Activated T-helper 2 cell treated with anti-CD3 and anti-CD28 coated beads, Interferon-gamma antibody, Interleukin-2, Interleukin-4, amounts not matched to agents 10 μg/mL and 5 μg/mL and 100 μg/mL, durations not matched to agents 14 hours and 24 hours and 36 hours (primary cell): ENCODE measurements at regions not wholly inside any gene's neighbourhood (a gene's known extent, or its start where the extent isn't known, plus 50 kb on each side); places are given as distances from the start of the nearest gene placed in this dataset.
"Not testable (repeated sequence)": the region's sequence is repeated elsewhere in the genome, so short reads cannot be mapped to it uniquely, and the experiment has no call there.

ENCODE experiments used
- DNase-seq: peaks from one replicate; pipeline ENCODE4 v3.0.0; 2021; ENCODE audit warnings: low spot score
- H3K27ac Mint-ChIP-seq: one replicate; pipeline ENCODE4 v1.8.0; 2021; ENCODE audit warnings: mixed read lengths
- H3K27me3 Mint-ChIP-seq: one replicate; pipeline ENCODE4 v1.8.0; 2021; ENCODE audit warnings: low read depth, mixed read lengths
- H3K36me3 Mint-ChIP-seq: one replicate; pipeline ENCODE4 v1.8.0; 2021; ENCODE audit warnings: low read depth, mixed read lengths
- H3K4me1 Mint-ChIP-seq: one replicate; pipeline ENCODE4 v1.8.0; 2021; ENCODE audit warnings: low read depth, mixed read lengths
- H3K4me3 Mint-ChIP-seq: one replicate; pipeline ENCODE4 v1.8.0; 2021; ENCODE audit warnings: low read depth, mild to moderate bottlenecking, moderate library complexity, mixed read lengths
- H3K9me3 Mint-ChIP-seq: one replicate; pipeline ENCODE4 v1.8.0; 2021; ENCODE audit warnings: mixed read lengths
- intact Hi-C: fragments of 100-400 bp; cut with micrococcal nuclease; formaldehyde crosslinking; loops from one replicate; pipeline ENCODE4 v1.15.1; 2023

DNA sequence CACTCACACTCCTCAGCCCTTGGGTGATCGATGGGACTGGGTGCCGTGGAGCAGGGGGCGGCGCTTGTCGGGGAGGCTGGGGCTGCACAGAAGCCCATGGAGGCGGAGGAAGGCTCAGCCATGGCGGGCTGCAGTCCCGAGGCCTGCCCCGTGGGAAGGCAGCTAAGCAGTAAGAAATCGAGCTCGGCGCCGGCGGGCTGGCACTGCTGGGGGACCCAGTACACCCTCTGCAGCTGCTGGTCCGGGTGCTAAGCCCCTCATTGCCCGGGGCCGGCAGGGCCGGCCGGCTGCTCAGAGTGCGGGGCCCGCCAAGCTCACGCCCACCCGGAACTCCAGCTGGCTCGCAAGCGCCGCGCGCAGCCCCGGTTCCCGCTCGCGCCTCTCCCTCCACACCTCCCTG lies 942.6 kb downstream of the C4orf33 start:
- DNase-seq, H3K9me3 Mint-ChIP-seq, H3K36me3 Mint-ChIP-seq, H3K4me3 Mint-ChIP-seq, H3K27me3 Mint-ChIP-seq, H3K4me1 Mint-ChIP-seq, H3K27ac Mint-ChIP-seq, intact Hi-C loops: not testable (repeated sequence)

DNA sequence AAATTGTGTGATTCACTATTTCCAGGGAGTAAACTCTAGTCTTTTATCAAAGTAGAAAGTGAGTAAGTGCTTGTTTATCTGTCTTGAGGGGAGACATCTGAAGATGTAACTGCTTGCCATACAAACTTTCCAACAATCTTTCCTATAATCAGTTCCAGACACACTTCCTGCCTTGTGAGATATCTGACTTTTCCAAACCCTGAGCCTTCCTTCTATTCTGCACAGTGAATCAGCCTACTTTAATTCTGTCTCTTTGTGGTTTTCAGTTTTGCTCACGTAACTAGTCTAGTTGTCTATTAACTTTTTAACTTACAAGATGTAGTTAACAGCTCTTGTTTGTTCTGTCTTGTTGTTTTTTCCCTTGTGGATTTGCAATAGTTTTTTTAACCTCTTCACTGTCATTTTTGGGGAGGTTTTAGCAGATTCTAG lies 947.8 kb downstream of the C4orf33 start:
- no peaks in the 10 kb centered on the region for H3K4me1 Mint-ChIP-seq
- intact Hi-C loops: no loop called here
- no peaks in the 10 kb centered on the region for H3K9me3 Mint-ChIP-seq
- no peak overlapping the region for H3K4me3 Mint-ChIP-seq
- H3K27ac Mint-ChIP-seq: no peak overlapping the region
- no peak for DNase-seq
- no peaks in the 10 kb centered on the region for H3K27me3 Mint-ChIP-seq
- no peaks in the 10 kb centered on the region for H3K36me3 Mint-ChIP-seq

DNA sequence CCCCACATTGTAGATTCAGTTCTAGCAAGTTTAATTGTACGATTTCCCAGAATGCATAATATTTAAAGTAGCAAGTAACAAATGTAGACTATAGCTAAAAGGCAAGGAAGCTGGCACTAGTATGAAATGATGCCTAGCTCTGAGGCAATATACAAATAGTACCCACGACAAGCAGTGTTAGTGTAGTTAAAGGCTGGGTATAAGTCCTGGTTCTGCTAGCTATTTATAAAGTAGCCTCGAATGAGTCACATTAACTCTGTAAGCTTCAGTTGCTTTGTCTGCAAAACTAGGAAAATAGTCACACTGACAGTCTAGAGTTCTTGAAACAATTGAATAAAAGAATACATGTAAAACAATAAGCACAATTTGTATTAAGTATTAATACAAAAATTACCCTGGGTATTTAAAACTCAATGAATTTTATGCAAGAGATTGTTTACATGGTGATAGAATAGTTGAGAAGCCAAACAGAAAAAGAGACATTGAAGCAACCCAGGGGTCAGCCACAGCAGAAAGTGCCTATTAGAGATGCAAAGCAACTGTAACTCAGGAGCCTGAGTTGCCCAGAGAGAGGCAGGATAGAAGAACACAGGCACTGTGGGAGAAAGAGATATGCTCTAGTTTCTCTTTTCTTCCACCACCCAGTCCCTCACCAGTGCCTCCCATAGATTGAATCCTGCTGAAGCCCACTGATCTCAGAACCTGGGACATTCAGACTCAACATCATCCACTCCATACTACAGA lies 949.0 kb downstream of the C4orf33 start:
- intact Hi-C loops: no loop called here
- Mint-ChIP-seq H3K27me3 (no peaks in the 10 kb centered on the region), H3K4me3 (no peak overlapping the region), H3K4me1 (no peaks in the 10 kb centered on the region), H3K9me3 (no peaks in the 10 kb centered on the region), H3K36me3 (no peaks in the 10 kb centered on the region), H3K27ac (no peak overlapping the region)
- no peak for DNase-seq

DNA sequence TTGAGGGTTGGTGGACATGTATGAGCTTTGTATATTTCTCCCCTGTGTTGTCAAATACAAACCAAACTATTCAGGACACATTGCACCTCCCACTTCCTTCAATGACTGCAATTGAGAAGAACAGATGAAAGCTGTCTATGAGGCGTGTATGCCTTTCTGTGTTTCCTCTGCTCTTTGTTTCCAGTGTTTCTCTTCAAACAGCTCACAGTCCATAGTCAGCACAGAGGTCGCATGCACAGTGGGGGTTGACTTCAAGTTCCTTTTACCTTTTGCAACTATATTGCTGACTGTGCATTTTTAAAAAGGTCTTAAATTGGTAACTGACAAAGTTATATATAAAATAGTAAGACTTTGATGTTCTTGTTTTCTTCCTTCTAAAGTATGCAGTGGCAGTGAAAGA lies 957.8 kb downstream of the C4orf33 start:
- no peak overlapping the region for H3K27ac Mint-ChIP-seq
- no peak for DNase-seq
- no peaks in the 10 kb centered on the region for H3K27me3 Mint-ChIP-seq
- H3K4me3 Mint-ChIP-seq: no peak overlapping the region
- H3K4me1 Mint-ChIP-seq: no peaks in the 10 kb centered on the region
- no peaks in the 10 kb centered on the region for H3K36me3 Mint-ChIP-seq
- intact Hi-C loops: no loop called here
- peaks cover 9% of the 10 kb centered on the region for H3K9me3 Mint-ChIP-seq

DNA sequence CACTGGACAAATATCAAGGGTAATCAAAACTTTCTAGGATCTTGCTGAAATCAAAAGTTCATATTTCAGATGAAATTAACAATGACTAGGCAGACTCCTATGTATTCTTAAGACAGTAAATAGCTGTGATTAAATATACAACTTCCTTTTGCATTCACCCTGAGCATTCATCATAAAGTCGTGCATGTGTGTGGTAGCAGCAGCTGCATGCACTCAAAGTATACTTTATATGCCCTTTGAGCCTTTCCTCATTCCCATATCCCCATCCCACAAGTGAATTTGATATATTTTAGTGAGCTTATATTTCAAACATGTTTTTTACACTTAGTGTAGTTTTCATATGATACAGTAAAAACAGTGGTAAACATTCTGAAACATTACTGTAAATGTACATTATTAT lies 959.0 kb downstream of the C4orf33 start:
- H3K4me1 Mint-ChIP-seq: no peaks in the 10 kb centered on the region
- H3K9me3 Mint-ChIP-seq: peaks cover 9% of the 10 kb centered on the region
- no peak overlapping the region for H3K4me3 Mint-ChIP-seq
- intact Hi-C loops: no loop called here
- no peak for DNase-seq
- no peaks in the 10 kb centered on the region for H3K36me3 Mint-ChIP-seq
- H3K27ac Mint-ChIP-seq: no peak overlapping the region
- H3K27me3 Mint-ChIP-seq: no peaks in the 10 kb centered on the region

DNA sequence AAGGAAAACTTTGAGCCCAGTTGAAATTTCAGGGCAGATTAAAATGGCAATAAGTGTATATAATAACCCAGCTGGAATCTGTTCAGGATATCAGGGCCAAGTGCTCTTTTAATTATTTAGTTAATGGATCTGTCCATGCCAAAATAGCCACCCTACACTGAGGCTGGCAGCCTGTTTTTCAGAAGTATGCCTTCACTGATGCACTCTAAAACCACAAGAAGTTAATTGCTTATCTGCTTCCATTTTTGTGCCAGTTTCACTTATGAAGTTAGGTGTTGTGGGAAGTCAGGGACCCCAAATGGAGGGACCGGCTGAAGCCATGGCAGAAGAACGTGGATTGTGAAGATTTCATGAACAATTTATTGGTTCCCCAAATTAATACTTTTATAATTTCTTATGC lies 960.3 kb downstream of the C4orf33 start:
- Mint-ChIP-seq H3K4me3 (no peak overlapping the region), H3K27me3 (no peaks in the 10 kb centered on the region), H3K4me1 (no peaks in the 10 kb centered on the region), H3K9me3 (peaks cover 9% of the 10 kb centered on the region), H3K27ac (no peak overlapping the region), H3K36me3 (no peaks in the 10 kb centered on the region)
- no peak for DNase-seq
- intact Hi-C loops: no loop called here

DNA sequence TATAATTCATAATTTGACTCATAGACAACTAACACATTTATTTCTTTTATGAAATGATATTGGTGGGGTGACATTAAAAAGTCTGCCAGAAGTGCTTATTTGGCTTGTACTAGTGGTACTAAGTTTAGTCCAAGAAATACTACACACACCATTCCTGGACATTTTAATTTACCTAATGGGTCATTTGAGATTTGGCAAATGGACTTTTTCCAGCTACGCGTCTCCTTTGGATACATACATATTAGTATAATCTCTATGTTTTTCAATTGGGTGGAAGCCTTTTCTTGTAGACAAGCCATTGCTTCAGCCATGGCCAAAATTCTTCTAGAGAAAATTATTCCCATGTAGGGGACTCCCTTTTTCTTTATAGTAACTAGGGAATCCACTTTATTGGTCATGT lies 968.5 kb downstream of the C4orf33 start:
- intact Hi-C loops: no loop called here
- no peaks in the 10 kb centered on the region for H3K27me3 Mint-ChIP-seq

DNA sequence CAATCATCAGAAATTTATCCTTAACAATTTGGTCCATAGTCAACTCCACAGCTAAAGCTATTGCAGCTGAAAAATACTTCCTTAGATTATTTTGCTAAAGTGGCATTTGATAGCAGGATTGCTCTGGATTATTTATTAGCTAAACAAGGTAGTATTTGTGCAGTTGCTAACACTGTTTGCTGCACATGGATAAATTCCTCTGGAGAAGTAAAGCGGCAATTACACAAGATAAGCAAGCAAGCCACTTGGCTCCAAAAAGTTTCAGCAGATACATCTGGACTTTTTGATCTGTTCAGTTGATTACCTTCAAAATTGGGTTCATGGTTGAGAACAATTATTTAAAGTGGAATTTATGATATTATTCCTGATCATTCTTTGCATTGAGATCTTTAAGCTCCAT lies 971.5 kb downstream of the C4orf33 start:
- Mint-ChIP-seq H3K4me3 (no peak overlapping the region), H3K36me3 (no peaks in the 10 kb centered on the region), H3K9me3 (no peaks in the 10 kb centered on the region), H3K27ac (no peak overlapping the region), H3K27me3 (no peaks in the 10 kb centered on the region), H3K4me1 (no peaks in the 10 kb centered on the region)
- DNase-seq: no peak
- intact Hi-C loops: no loop called here

More for the DNA sequence above, 968.5 kb downstream of the C4orf33 start:
- no peaks in the 10 kb centered on the region for H3K36me3 Mint-ChIP-seq
- no peaks in the 10 kb centered on the region for H3K9me3 Mint-ChIP-seq
- no peak for DNase-seq
- H3K27ac Mint-ChIP-seq: no peak overlapping the region
- H3K4me1 Mint-ChIP-seq: no peaks in the 10 kb centered on the region
- H3K4me3 Mint-ChIP-seq: no peak overlapping the region

DNA sequence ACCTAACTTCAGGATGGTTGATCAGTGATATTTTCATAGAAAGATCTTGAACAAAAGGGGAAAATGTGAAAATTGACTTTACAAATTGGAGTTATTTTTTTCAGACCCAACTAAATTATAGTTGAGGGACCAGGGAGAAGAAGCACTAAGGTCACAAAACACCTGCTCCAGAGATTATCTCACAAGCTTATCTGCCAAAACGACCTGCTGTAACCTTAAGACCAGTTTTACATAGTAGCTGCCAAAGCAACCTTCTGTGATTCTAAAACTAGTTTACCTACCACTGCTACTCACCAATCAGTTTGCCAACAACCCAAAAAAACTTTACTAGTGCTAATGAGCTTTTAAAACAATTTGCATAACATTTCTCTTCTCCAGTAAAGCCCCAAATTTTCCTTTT lies 972.1 kb downstream of the C4orf33 start:
- intact Hi-C loops: no loop called here
- no peak overlapping the region for H3K4me3 Mint-ChIP-seq
- H3K27ac Mint-ChIP-seq: no peak overlapping the region
- no peaks in the 10 kb centered on the region for H3K36me3 Mint-ChIP-seq
- H3K27me3 Mint-ChIP-seq: no peaks in the 10 kb centered on the region
- no peak for DNase-seq
- H3K4me1 Mint-ChIP-seq: no peaks in the 10 kb centered on the region
- no peaks in the 10 kb centered on the region for H3K9me3 Mint-ChIP-seq

DNA sequence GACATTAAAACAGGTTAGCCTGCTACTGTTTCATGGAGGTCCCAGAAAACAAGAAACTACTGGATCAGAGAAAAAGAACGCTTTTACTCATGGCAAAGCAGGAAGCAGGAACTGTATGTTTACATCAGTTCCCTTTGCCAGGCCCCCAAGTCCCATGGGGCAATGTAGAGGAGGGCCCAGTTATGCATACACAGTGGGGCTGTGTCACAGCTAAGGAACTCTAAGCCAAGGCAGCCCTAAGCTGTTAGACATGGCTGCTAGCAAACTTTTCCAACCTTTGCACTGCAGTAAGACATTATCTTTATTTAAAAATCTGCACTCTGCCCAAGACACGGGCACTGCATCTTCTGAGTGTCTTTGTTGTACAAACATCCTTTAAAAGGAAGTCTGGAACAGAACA lies 975.8 kb downstream of the C4orf33 start:
- no peak overlapping the region for H3K27ac Mint-ChIP-seq
- intact Hi-C loops: no loop called here
- no peaks in the 10 kb centered on the region for H3K4me1 Mint-ChIP-seq
- H3K9me3 Mint-ChIP-seq: no peaks in the 10 kb centered on the region
- no peaks in the 10 kb centered on the region for H3K36me3 Mint-ChIP-seq
- no peaks in the 10 kb centered on the region for H3K27me3 Mint-ChIP-seq
- no peak overlapping the region for H3K4me3 Mint-ChIP-seq
- no peak for DNase-seq

DNA sequence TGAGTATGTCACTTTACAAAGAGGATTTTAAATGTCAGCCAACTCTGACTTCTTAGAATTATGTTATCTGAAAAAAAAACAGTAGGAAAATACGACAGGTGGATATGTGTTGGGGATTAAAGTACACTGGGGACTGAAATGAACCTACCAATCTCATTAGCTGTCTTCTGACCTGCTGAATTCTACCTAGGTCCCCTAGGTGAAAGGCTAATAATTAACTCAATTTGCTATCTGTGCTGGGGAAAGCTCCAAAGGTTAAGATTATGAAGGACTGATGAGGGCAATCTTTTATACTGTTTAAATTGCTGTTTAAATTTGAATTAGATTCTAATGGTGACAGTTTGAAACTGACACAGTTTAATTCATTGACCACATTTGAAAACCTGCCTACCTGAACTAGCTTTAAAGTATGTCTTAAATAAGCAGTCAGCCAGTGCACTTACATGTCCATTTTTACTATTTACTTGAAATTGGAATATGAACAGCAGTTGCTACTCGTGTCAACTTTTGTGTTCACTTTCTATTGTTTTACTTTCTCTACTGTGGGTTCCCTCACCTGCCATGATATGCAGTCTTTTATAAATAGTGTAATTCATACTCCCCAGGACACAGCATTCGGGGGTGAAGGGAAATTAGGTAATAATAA lies 977.3 kb downstream of the C4orf33 start:
- H3K9me3 Mint-ChIP-seq: no peaks in the 10 kb centered on the region
- DNase-seq: no peak
- no peaks in the 10 kb centered on the region for H3K36me3 Mint-ChIP-seq
- H3K27ac Mint-ChIP-seq: no peak overlapping the region
- intact Hi-C loops: no loop called here
- no peaks in the 10 kb centered on the region for H3K27me3 Mint-ChIP-seq
- H3K4me3 Mint-ChIP-seq: no peak overlapping the region
- no peaks in the 10 kb centered on the region for H3K4me1 Mint-ChIP-seq

DNA sequence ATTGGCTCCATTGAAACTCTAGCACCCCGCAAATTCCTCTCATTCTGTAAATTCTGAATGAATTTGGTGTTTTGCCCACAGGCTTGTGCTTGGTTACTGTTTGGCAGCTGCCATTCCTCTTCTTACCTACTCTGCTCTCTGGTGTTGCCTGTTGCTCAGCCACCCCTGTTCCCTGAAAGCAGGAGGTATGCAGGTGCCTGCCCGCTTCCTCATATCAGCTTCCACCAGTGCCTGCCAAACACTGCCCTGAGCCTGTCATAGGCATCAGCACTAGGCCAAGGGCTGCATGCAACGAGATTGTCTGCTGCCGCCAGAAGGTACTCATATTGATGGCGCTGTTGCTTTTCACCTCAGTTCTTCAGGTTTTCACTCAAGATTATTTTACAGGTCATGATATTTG lies 978.1 kb downstream of the C4orf33 start:
- H3K4me1 Mint-ChIP-seq: no peaks in the 10 kb centered on the region
- H3K9me3 Mint-ChIP-seq: no peaks in the 10 kb centered on the region
- H3K36me3 Mint-ChIP-seq: no peaks in the 10 kb centered on the region
- H3K4me3 Mint-ChIP-seq: no peak overlapping the region
- intact Hi-C loops: no loop called here
- DNase-seq: no peak
- no peak overlapping the region for H3K27ac Mint-ChIP-seq
- no peaks in the 10 kb centered on the region for H3K27me3 Mint-ChIP-seq

DNA sequence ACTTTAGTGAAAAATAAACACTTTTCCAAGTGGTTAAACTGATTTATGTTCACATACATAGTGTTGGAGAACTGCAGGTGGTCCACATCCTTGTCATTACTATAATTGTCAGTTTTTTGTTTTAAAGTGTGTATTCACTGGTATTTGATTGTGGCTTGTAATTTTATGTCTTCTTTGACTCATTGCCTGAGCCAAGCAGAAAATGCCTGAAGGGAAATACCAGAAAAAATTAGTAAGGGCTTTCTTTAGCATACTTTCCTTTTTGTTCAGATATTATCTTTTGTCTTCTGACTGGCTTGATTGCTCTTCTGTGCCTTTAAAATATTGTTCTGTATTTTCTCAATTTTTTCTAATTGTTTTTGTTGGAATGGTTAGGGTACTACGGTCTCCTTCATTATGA lies 981.3 kb downstream of the C4orf33 start:
- Mint-ChIP-seq H3K9me3 (no peaks in the 10 kb centered on the region), H3K27me3 (no peaks in the 10 kb centered on the region), H3K36me3 (no peaks in the 10 kb centered on the region), H3K27ac (no peak overlapping the region), H3K4me1 (no peaks in the 10 kb centered on the region), H3K4me3 (no peak overlapping the region)
- DNase-seq: no peak
- intact Hi-C loops: no loop called here
